Smooth muscle cell of the brain vasculature (primary cell): ENCODE measurements at regions not wholly inside any gene's neighbourhood (a gene's known extent, or its start where the extent isn't known, plus 50 kb on each side); places are given as distances from the start of the nearest gene placed in this dataset.

Experiments used
- DNase-seq: peaks from one replicate; pipeline ENCODE4 v3.0.0-alpha.2; 2012; ENCODE audit warnings: low read depth, low spot score

DNA sequence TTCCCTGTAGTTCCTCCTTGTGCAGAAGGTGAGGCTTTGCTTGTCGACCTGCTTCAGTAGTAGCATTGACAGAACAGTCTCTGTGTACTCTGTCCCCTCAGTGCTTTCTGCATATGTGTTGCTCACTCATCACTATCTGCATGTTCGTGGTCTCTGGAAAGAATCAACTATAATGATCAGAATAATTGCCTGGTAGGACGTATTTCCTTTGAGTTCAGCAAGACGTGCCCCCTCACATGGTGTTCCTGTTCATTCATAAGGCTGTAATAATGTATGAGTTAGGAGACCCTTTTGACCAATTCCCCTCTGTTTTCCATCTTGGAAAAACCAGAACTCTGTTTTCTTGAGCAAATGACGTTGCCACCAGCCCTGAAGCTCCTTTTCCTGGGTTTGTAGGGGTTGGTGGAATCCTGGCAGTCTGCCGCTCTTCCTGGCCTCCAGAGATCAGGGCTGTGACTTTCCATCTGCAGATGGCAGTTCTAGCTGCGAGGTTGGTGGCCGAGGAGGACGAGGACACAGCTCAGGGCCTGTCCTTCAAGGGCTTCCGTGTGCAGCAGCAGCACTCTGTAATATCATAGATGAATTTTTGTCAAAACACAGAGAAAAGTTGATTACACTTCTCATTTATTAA is 61.9 kb downstream of the EXOSC2 start:
- DNase-seq, result no peak

DNA sequence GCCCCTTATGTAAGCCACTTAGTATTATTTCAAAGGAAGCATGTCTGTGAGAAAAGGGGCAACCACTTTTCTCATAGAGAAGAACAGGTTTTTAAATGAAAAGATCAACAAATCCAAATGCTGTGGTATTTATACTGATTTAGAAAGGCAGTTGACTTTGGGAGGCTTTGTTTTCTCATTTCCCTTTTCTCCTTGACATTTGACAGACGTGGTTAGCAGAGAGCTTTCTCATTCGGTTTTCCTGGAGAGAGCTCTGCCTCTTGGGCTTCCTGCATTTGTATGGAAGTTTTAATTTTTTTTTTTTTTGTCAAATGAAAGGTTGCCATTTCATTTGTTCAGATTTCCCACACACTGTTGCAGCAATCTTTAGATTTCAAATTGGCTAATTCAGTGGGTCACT is 62.5 kb downstream of the EXOSC2 start:
- DNase-seq, result no peak

DNA sequence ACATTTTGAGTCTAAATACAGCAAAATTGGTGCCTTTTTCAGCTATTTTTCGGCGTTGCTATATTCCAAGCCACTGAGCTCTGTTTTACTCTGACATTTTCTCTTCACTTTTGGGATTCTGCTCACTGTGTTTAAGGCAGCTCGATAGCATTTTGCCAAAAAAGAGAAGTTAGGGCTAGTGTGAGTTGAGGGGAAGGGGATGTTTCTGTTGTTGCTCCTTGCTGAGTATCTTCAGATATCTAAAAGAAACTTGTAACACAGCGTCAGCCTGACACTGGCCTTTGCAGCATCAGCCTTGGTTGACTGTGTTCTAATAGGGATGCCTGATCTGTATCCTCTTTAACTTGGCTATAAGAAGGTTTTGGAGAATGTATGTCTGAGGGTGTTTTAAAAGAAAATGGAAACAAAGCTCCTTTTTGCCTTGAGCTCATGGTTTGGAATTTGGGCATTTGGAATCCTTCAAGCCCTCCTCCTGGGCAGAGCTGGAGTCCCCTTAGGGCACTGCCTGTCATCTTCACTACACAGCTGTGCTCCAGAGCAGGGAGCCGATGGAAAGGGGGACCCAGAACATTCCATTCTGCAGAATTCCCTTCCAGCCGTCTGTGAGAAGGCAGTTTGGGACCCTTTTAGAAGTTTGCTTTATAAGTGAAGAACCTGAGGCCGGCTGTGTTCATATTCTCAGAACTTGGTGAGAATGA is 63.0 kb downstream of the EXOSC2 start:
- no peak for DNase-seq

DNA sequence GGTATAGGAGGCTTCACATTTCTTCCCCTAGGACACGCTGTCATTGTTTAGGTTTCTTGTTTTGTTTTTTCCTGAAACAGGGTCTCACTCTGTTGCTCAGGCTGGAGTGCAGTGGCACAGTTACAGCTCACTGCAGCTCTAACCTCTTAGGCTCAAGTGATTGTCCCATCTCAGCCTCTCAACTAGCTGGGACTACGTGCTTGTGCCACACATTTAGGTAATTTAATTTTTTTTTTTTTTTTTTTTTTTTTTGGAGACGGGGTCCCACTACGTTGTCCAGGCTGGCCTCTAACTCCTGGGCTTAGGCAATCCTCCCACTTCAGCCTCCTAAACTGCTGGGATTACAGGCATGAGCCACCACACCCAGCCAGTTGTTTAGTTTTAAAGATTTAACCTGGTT is 66.2 kb downstream of the EXOSC2 start:
- DNase-seq, result no peak

DNA sequence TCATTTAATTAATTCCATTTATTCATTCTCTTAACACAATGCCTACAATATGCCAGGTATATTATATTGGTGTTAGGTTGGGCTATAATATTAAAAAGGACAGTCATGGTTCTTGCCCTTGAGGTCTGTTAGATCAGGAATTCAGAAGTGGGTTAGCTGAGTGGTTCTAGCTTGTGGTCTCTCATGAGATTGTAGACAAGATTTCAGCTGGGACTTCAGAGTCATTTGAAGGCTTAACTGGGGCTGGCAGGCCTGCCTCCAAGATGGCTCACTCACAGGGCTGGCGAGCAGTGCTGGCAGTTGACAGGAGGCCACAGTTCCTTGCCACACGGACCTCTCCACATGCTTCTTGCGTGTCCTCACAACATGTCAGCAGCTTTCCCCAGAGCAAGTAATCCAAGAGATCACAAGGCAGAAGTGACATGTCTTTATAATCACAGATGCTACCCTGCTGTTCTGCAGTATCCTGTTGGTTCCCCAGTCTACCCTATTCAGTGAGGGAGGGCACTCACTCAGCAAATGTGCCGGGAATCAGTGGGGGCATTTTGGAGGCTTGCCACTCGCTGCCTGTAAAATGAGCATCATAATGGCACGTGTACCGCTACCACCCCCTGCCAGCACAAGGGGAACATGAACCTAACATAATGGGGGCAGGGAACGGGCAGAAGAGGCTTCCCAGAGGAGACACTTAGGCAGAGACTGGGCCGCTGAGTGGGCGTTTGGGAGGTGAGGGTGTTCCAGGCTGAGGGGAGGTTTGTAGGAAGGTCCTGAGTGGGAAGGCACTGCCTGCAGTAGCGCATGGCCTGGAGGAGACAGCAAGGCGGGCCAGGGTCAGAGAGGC is 70.0 kb downstream of the EXOSC2 start:
- DNase-seq, result no peak

DNA sequence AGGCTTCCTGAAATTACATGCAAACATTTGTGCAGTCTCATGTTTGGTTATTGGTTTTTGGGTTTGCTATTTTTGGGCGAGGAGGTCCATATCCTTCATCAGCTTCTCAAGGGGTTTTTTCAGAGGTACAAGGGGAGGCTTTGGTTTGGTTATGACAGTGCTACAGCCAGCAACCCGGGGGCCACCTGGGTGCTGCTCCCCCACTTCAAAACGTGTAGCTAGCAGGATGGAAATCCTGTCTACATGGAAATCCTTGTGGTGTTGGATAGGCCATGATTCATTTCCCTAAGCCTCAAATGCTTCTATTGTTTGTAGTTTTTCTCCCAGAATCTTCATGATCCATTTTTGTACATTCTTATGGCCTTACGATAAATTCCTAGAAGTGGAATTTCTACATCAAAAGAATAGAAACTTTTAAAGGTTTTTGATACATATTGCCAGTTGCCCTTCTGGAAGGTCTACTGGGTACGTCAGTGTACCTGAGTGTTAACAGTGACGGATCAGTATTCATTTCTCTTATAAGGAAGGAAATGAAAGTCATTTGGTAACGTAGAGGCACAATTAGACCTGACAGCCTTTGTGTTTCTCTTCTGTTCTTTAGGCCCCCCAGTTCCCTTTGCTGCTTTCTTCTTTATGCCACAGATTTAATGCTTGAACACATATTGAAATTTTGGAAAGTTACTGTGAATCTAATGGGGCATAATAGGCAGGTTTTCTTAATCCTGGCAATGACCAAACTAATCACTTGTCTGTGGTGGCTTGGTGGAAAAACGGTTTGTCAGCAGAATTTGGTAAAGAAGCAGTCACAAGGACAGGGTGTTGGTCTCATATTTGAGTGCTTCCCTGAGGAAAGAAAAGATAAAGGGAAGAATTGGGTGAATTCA is 69.7 kb upstream of the ABL1 start:
- no peak for DNase-seq

DNA sequence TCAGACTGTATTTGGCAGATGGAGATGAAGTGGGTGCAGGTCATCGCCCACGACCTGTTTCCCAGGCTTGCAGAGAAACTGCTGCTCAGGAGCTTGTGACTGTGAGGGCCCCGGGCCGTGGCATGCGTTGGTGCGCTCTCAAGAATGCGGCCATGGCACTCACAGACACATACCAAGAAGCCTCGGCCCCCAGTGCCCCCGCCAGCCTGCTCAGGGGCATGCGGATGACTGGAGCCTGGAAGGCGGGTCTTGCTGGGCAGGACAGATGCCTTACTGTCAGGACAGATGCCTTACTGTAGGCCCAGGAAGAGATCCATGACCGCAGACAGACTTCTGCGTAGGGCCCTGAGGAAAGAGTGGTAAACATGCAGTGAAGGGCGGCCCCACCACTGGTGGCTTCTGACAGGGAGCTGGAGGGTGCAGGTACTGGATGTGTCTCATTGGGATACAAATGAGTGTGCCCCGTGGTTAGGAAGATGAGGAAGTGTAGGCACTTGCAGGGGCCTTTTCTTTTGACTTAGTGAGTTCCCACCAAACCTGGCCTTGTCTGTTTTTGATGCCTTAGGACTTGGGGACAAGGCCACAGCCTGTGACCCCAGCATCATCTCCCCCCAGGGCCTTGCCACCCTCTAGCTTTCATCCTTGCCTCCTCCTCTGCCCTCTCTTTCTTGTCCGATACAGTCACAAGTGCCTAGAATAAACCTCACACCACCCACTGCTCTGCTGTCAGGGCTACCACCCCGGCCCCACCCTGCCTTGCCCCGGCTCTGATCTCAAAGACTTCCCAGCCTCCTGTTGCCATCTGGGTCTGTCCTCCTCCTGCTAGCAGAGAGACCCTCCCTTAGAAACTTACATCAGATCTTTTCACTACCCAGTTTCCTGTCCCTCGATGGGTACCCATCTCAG is 68.8 kb upstream of the ABL1 start:
- no peak for DNase-seq

DNA sequence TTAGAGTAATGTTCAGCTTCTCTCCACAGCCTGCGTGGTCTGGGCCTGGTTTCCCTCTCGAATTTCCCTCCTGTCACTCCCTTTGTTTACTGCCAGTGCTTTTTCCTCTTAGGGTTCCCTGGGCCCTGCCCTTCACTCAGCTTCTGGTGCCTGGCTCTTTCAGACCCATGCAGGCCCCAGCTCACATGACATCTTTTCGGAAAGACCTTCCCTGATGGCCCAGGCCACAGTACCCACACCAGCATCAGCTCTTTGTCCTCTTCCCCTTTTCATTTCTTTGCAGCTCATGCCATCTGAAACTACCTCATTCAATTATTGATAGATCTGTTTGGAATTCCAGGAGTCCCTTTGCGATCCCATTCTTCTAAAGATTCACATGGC is 68.1 kb upstream of the ABL1 start:
- no peak for DNase-seq

DNA sequence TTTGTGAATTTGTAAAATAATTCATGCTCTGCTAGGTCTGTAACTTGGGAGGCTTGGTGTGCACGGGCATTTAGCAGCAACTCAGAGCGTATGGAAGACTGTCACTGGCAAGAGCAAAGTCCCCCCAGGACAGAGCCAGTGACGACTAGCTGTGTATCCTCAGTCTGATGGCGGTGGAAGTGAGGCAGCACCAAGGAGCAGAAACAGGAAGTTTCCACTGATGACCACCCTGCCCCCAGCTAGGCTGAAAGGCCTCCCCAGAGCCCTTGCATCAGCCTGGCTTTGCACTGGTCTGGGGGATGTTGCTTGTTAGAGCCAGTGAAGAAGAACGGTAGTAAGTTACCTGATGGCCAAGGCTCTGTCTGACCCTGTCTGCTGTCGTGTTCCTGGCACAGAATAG is 66.8 kb upstream of the ABL1 start:
- no peak for DNase-seq

DNA sequence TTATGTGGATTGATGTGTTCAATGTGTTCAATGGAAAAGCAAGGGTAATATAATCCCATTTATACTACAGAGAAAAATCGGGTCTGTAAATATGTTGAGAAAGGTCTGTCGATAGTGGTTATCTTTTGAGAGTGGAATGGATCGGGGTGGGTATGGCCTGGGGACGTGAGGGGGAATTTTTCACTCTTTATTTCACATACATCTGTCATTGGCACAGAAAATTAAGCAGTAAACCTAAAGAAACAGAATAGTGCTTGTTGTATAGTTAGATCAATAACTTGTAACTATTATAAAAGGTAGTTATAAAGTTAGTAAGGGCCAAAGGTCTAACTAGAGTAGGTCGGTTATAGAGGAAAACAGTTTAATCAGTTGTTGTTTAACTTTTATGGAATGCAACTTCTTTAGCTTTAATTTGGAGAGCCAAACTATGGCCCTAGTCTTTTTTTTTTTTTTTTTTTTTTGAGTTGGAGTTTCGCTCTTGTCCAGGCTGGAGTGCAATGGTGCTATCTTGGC is 66.1 kb upstream of the ABL1 start:
- DNase-seq, result no peak

DNA sequence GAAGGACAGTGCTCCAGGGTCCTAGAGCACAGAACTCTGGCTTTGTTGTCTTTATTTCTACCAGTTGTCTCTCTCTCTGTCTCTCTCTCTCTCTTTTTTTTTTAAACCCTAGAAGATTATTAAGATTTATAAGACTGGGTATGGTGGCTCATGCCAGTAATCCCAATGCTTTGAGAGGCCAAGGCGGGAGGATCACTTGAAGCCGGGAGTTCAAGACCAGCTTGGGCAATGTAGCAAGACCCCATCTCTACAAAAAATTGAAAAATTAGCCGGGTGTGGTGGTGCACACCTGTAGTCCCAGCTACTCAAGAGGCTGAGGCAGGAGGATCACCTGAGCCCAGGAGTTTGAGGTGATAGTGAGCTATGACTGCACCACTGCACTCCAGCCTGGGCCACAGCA is 65.0 kb upstream of the ABL1 start:
- DNase-seq, result no peak

DNA sequence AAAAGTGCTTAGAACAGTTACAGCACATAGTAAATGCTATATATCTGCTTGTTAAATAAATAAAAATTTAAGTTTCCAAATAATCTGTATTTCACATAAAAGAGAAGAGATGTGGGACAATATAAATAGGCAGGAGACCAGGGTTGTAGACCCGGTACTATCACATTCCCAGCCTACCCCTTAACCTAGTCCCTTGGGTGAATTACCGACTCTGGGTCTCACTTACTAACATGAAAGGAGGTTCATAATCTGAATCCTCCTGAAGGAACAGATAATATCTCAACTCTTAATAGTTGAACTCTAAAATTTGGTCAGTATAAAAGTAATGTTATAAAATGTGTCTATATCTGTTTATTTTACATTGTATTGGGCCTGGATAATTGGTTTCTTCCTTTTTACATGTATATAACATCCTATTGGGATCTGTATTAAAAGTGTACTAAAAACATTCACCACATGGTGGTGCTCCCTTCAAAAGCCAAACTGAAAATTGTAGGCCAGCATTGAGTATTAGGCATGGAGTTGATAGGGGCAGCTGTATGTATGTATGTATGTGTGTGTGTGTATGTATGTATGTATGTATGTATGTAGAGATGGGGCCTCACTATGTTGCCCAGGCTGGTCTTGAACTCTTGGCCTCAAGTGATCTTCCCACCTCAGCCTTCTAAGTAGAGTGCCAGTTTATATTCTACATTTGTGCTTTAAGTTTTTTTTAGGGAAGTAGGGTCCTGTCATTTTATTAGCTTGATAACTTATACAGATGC is 64.2 kb upstream of the ABL1 start:
- peak; percentile 60 for DNase-seq

DNA sequence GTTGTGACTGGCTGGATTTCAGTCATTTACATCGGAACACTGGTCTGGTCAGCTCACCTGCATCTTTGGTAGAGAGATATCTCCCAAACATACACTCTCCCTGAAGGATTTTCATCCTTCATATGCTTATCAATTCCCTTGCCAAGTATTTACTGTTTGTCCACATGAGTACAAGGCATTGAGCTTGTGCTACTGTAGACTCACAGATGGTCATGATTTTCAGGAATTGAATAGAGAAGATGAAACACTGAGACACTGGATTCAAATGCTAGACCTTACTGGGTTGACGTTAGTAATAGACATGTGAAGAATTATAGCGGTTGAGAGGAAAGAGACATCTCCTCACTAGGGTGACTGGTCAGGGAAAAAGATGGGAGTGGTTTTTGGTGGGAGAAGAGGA is 62.9 kb upstream of the ABL1 start:
- no peak for DNase-seq

DNA sequence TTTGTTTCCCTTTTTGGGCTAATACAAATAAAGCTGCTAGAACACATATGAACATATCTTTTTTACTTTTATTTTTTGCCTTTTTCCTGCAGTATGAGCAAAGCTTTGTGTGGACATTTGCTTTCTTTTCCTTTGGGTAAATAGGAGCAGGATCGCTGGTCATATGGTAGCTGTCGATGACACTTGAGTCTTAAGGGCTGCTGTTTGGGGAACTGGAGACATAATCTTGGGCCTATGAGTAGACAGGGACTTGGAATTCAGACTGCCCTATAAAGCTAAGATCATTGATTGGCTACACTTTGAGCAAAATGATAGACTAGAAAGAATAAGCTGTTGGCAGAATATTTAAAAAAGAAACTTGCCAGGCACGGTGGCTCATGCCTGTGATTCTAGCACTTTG is 60.9 kb upstream of the ABL1 start:
- no peak for DNase-seq

DNA sequence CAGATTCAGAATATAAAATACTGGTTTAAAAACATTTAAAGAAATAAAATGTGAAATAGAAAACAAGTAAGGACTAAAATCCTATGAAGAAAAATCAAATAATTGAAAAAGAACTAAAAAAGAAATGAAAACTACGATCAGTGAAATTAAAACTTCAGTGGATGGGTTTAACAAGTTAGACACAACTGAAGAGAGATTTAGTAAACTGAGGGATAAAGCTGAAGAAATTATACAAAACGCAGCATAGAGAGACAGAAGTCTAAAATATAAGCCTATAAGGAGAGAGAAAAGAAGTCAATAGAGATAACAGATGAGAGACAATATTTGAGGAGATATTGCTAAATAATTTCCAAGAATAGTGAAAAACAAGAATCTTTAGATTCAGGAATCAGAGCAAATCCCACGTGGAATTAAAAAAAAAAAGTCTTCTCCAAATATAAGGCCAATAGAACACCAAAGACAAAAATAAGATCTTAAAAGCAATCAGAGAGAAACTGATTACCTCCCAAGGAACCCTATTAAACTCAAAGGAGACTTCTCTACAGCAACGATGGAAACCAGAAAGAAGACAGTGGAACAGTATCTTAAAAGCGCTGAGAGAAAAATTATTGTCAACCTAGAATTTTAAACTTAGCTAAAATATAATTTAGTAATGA is 59.6 kb upstream of the ABL1 start:
- no peak for DNase-seq

DNA sequence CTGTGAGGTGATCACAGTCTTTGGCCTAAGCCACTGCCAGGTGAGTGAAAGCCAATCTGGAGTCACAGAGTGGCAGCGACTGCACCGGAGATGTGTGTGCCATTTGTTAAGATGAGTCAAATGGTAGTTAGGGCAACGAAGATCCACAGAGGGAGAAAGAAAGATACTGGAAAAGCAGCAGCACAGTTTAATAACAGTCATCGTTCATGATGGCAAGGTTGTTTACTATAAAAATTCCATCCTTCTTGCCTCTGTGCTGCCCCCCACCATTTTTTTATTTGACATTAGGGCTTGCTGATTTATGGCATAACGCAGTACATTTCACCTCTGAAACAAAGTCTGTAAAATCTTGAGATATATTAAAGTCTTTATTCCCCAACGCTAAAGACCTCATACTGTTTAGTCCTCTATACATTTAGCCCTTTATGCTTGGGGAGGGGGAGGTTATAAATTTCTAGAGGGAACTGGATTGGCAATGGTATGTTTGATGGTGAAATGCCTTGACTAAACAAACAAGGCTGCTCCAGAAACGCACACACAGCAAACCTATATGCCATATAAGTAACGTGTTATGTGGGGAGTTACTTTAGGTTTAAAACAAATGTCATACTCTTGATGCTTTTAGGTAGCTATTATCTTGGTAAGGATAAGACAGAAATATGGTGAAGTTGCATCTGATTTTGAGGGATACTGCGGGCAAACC is 55.8 kb upstream of the ABL1 start:
- DNase-seq, result no peak

DNA sequence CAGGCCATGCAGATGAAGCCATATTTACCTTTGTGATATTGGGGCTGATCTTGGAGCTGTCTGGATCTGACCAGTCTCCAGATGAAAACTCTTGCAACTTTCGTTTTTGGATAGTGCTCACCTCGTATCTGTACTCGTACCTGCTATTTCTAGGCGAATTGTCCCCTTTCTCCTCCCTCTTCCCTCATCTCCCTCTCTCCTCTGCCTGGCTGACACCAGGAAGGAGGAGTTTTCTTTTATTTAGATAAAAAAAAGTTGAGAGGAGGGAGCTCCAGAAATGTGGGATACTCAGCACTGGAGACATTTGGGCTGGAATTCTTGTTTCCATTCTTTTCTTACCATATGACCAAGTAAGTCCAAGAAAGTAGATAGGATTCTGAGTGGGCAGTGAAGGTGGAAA is 54.6 kb upstream of the ABL1 start:
- no peak for DNase-seq

DNA sequence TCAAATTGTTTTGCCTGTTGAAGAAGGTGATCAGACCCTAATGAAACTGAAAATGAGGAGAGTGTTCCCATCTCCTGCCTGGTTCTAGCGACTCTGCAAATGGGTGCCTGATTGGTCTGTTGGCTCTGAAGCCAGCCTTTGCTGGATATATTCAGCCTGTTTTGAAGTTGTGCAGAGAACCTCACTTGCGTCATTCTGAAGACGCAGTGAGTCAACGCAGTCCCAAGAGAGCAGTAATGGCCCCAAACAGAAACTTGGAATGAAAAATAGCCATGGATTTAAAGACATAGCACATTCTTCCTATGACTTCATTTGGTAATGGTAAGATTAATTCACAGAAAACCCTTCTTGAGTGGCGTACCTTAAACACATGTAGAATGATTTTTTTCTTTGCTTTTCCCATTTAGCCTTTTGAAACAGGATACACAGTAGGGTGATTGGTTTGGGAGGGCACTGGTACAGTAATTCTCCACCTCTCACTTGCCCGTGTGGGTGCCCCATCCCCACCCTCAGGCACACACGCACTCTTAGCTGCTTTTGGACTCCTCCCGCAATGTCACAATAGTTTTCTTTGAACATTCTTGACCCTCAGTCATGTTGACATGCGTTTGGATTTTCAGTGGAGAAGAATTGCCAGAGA is 54.1 kb upstream of the ABL1 start:
- peak; percentile 88 for DNase-seq
